ENCODE measurements at regions not wholly inside any gene's neighbourhood (a gene's known extent, or its start where the extent isn't known, plus 50 kb on each side); places are given as distances from the start of the nearest gene placed in this dataset.

GRCh38 chr1:198906739-198907422 lies 268.0 kb downstream of the PTPRC start:
- DNase-seq, result no peak

GRCh38 chr1:198907423-198907746 lies 268.5 kb downstream of the PTPRC start:
- DNase-seq, result no peak

- DNase-seq, result no peak
Observed at GRCh38 chr1:198908995-198909394, 270.2 kb downstream of the PTPRC start.

- no peak for DNase-seq
Observed at GRCh38 chr1:198909973-198910372, 271.1 kb downstream of the PTPRC start.

GRCh38 chr1:198910816-198911215 lies 272.0 kb downstream of the PTPRC start:
- DNase-seq, result no peak

GRCh38 chr1:198912046-198912445 lies 273.2 kb downstream of the PTPRC start:
- no peak for DNase-seq

GRCh38 chr1:198913667-198914066 lies 274.8 kb downstream of the PTPRC start:
- DNase-seq, result no peak

GRCh38 chr1:198915327-198916231 lies 276.7 kb downstream of the PTPRC start:
- DNase-seq, result no peak

GRCh38 chr1:198917226-198917625 lies 278.4 kb downstream of the PTPRC start:
- DNase-seq, result no peak

- DNase-seq, result no peak
Observed at GRCh38 chr1:198918920-198919319, 280.1 kb downstream of the PTPRC start.

- no peak for DNase-seq
Observed at GRCh38 chr1:198919667-198920398, 281.0 kb downstream of the PTPRC start.

GRCh38 chr1:198922638-198923430 lies 284.0 kb downstream of the PTPRC start:
- no peak for DNase-seq

GRCh38 chr1:198923993-198924392 lies 285.2 kb downstream of the PTPRC start:
- no peak for DNase-seq

GRCh38 chr1:198925567-198925966 lies 286.7 kb downstream of the PTPRC start:
- no peak for DNase-seq

- no peak for DNase-seq
Observed at GRCh38 chr1:198927129-198927528, 288.3 kb downstream of the PTPRC start.

GRCh38 chr1:198929111-198929604 lies 290.3 kb downstream of the PTPRC start:
- no peak for DNase-seq

GRCh38 chr1:198929961-198930599 lies 291.2 kb downstream of the PTPRC start:
- DNase-seq, result no peak

GRCh38 chr1:198932351-198932991 lies 293.6 kb downstream of the PTPRC start:
- DNase-seq, result no peak

GRCh38 chr1:198933515-198934222 lies 294.8 kb downstream of the PTPRC start:
- DNase-seq, result no peak

GRCh38 chr1:198934426-198934825 lies 295.6 kb downstream of the PTPRC start:
- no peak for DNase-seq

- no peak for DNase-seq
Observed at GRCh38 chr1:198934901-198935305, 296.1 kb downstream of the PTPRC start.
